Vagina (tissue), 2 donors: ENCODE measurements at regions not wholly inside any gene's neighbourhood (a gene's known extent, or its start where the extent isn't known, plus 50 kb on each side); places are given as distances from the start of the nearest gene placed in this dataset.

ENCODE experiments used
- DNase-seq, 2 donors: peaks; one replicate each; pipeline ENCODE4 v3.0.0-alpha.2; 2017; ENCODE audit errors: extremely low spot score in 2 of 2
- H3K27ac ChIP-seq: fragments of 200-600 bp; sonication (generic); one replicate; pipeline ENCODE4 v1.5.1; 2019
- H3K27me3 ChIP-seq: fragments of 200-600 bp; sonication (generic); one replicate; pipeline ENCODE4 v1.5.1; 2019
- H3K36me3 ChIP-seq, 2 donors: fragments of 200-600 bp; sonication (generic); one replicate each; pipeline ENCODE4 v1.5.1; 2017 to 2019
- H3K4me1 ChIP-seq: fragments of 200-600 bp; sonication (generic); one replicate; pipeline ENCODE4 v1.5.1; 2019
- H3K4me3 ChIP-seq, 2 donors: fragments of 200-600 bp; sonication (generic); 1 replicate in 1 of 2; 2 replicates in 1 of 2; pipeline ENCODE4 v1.5.1; 2016 to 2019
- H3K9me3 ChIP-seq: fragments of 200-600 bp; sonication (generic); one replicate; pipeline ENCODE4 v1.5.1; 2019
- POLR2A ChIP-seq, 2 donors: fragments of 450-650 bp; IDR thresholded peaks; one replicate each; pipeline ENCODE4 v1.6.1; 2017; ENCODE audit warnings: antibody characterized with exemption in 2 of 2, mild to moderate bottlenecking in 2 of 2, moderate library complexity in 2 of 2
- POLR2AphosphoS5 ChIP-seq, 2 donors: sonication (generic); formaldehyde crosslinking; IDR thresholded peaks; one replicate each; pipeline ENCODE4 v1.9.0; 2017; ENCODE audit warnings: antibody characterized with exemption in 2 of 2, mild to moderate bottlenecking in 2 of 2, low read depth in 1 of 2; ENCODE audit not compliant: insufficient read depth in 1 of 2
- intact Hi-C: fragments of 100-400 bp; cut with DNase I; formaldehyde crosslinking; loops from one replicate; pipeline ENCODE4 v1.15.1; 2023
- TF ChIP-seq, protein P1 (sequence below), 3 experiments: fragments of 450-650 bp in 2 of 3; fragments of 200-600 bp in 1 of 3; sonication (generic) in 1 of 3; IDR thresholded peaks; one replicate each; pipeline ENCODE4 v1.5.1; 2017 to 2019; ENCODE audit warnings: antibody characterized with exemption in 3 of 3, mild to moderate bottlenecking in 2 of 3, moderate library complexity in 2 of 3

DNA sequence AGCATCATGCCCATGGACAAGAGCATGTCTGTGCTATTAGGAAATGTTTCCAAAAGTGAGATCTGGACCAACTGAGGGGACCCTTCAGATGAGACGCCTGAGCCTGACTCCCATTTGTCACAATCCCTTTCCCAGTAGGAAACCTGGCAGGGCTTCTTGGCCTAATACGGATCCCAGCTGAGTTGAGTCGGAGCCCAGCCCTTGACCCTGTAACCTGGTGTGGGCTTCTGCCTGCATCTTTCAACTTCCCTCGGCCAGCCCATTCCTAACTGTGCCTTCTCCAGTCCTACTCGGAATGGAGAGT lies 148.3 kb downstream of the IRX2 start:
- peak in 1 of 2 donors; percentile 70 for DNase-seq
- intact Hi-C loops = no loop called here

GRCh38 chr5:2602451-2603271 lies 148.8 kb downstream of the IRX2 start:
- H3K4me3 ChIP-seq = no peak overlapping the region
- no peak for TF ChIP-seq POLR2AphosphoS5 (IDR thresholded peaks at IDR 0.05; ENCODE audit: insufficient read depth in 1 of 2, low read depth in 1 of 2)
- TF ChIP-seq, protein P1, sequence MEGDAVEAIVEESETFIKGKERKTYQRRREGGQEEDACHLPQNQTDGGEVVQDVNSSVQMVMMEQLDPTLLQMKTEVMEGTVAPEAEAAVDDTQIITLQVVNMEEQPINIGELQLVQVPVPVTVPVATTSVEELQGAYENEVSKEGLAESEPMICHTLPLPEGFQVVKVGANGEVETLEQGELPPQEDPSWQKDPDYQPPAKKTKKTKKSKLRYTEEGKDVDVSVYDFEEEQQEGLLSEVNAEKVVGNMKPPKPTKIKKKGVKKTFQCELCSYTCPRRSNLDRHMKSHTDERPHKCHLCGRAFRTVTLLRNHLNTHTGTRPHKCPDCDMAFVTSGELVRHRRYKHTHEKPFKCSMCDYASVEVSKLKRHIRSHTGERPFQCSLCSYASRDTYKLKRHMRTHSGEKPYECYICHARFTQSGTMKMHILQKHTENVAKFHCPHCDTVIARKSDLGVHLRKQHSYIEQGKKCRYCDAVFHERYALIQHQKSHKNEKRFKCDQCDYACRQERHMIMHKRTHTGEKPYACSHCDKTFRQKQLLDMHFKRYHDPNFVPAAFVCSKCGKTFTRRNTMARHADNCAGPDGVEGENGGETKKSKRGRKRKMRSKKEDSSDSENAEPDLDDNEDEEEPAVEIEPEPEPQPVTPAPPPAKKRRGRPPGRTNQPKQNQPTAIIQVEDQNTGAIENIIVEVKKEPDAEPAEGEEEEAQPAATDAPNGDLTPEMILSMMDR (IDR thresholded peaks at IDR 0.05) = no peak
- no peak for TF ChIP-seq POLR2A (IDR thresholded peaks at IDR 0.05)
- intact Hi-C loops = no loop called here
- no peak overlapping the region for H3K27ac ChIP-seq
- H3K27me3 ChIP-seq = no peaks in the 10 kb centered on the region
- peak in 1 of 2 donors; percentile 60 for DNase-seq
- H3K9me3 ChIP-seq = no peaks in the 10 kb centered on the region
- no peaks in the 10 kb centered on the region for H3K4me1 ChIP-seq
- H3K36me3 ChIP-seq = no peaks in the 10 kb centered on the region

More for the DNA sequence above, 148.3 kb downstream of the IRX2 start:
- Histone ChIP-seq H3K36me3 (no peaks in the 10 kb centered on the region), H3K27ac (no peak overlapping the region), H3K4me1 (no peaks in the 10 kb centered on the region), H3K4me3 (no peak overlapping the region), H3K9me3 (no peaks in the 10 kb centered on the region), H3K27me3 (no peaks in the 10 kb centered on the region)
- TF ChIP-seq, protein P1 (IDR thresholded peaks at IDR 0.05) = no peak
- TF ChIP-seq POLR2AphosphoS5 (IDR thresholded peaks at IDR 0.05; ENCODE audit: insufficient read depth in 1 of 2, low read depth in 1 of 2) (no peak), POLR2A (IDR thresholded peaks at IDR 0.05) (no peak)

GRCh38 chr5:2598503-2598902 lies 153.0 kb downstream of the IRX2 start:
- no peaks in the 10 kb centered on the region for H3K9me3 ChIP-seq
- no peak for DNase-seq
- H3K4me3 ChIP-seq = no peak overlapping the region
- no peaks in the 10 kb centered on the region for H3K27me3 ChIP-seq
- H3K27ac ChIP-seq = no peak overlapping the region
- no peaks in the 10 kb centered on the region for H3K4me1 ChIP-seq
- intact Hi-C loops = no loop called here
- no peaks in the 10 kb centered on the region for H3K36me3 ChIP-seq
- TF ChIP-seq POLR2A (IDR thresholded peaks at IDR 0.05) = no peak
- TF ChIP-seq, protein P1 (IDR thresholded peaks at IDR 0.05) = no peak
- no peak for TF ChIP-seq POLR2AphosphoS5 (IDR thresholded peaks at IDR 0.05; ENCODE audit: insufficient read depth in 1 of 2, low read depth in 1 of 2)

- Histone ChIP-seq H3K36me3 (no peaks in the 10 kb centered on the region), H3K27me3 (no peaks in the 10 kb centered on the region), H3K27ac (no peak overlapping the region), H3K4me3 (no peak overlapping the region), H3K9me3 (no peaks in the 10 kb centered on the region), H3K4me1 (no peaks in the 10 kb centered on the region)
- intact Hi-C loops = no loop called here
- TF ChIP-seq POLR2A (IDR thresholded peaks at IDR 0.05) (no peak), POLR2AphosphoS5 (IDR thresholded peaks at IDR 0.05; ENCODE audit: insufficient read depth in 1 of 2, low read depth in 1 of 2) (no peak)
- TF ChIP-seq, protein P1 (IDR thresholded peaks at IDR 0.05) = no peak
- DNase-seq = no peak
Measured at GRCh38 chr5:2594701-2595100, 156.8 kb downstream of the IRX2 start.

- DNase-seq = no peak
- intact Hi-C loops = no loop called here
- H3K4me3 ChIP-seq = no peak overlapping the region
- no peak overlapping the region for H3K27ac ChIP-seq
- H3K27me3 ChIP-seq = no peaks in the 10 kb centered on the region
- TF ChIP-seq POLR2AphosphoS5 (IDR thresholded peaks at IDR 0.05; ENCODE audit: insufficient read depth in 1 of 2, low read depth in 1 of 2) (no peak), POLR2A (IDR thresholded peaks at IDR 0.05) (no peak)
- TF ChIP-seq, protein P1 (IDR thresholded peaks at IDR 0.05) = no peak
- H3K9me3 ChIP-seq = no peaks in the 10 kb centered on the region
- H3K36me3 ChIP-seq = no peaks in the 10 kb centered on the region
- H3K4me1 ChIP-seq = no peaks in the 10 kb centered on the region
Measured at GRCh38 chr5:2592766-2593165, 158.7 kb downstream of the IRX2 start.
